HEK293T (cell line): ENCODE measurements at regions not wholly inside any gene's neighbourhood (a gene's known extent, or its start where the extent isn't known, plus 50 kb on each side); places are given as distances from the start of the nearest gene placed in this dataset.

Source experiments
- BHLHE40 ChIP-seq: fragments of 450-650 bp; IDR thresholded peaks from 2 replicates; pipeline ENCODE4 v1.6.1; 2016; ENCODE audit warnings: mild to moderate bottlenecking, moderate library complexity, borderline replicate concordance
- FOXK2 ChIP-seq: fragments of 450-650 bp; IDR thresholded peaks from 2 replicates; pipeline ENCODE4 v1.6.1; 2016; ENCODE audit warnings: mild to moderate bottlenecking
- HDGF ChIP-seq: fragments of 450-650 bp; IDR thresholded peaks from 2 replicates; pipeline ENCODE4 v1.6.1; 2017; ENCODE audit warnings: antibody characterized with exemption, borderline replicate concordance

DNA sequence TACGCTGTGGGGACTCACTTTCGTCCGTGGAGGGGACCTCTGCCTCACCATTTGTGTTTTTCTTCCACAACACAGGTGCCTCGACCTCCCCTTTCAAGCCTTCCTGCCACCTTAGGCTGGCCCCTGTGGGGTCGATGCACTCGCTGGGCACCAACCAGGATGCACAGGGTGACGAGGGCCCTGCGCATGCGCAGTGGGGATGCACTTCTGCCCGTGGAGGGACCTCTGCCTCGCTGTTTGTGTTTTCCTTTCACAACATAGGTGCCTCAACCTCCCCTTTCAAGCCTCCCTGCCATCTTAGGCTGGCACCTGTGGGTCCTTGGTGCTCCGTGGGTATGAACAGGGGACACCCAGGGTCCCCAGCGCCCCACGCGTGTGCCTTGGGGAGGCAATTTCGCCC lies 356.8 kb downstream of the ALG10 start:
- TF ChIP-seq BHLHE40 (no peak), FOXK2 (no peak), HDGF (no peak)
